IMR-90 (cell line): ENCODE measurements at regions not wholly inside any gene's neighbourhood (a gene's known extent, or its start where the extent isn't known, plus 50 kb on each side); places are given as distances from the start of the nearest gene placed in this dataset.

Experiments
- ATAC-seq: fragments of 200-7000 bp; cut with Tn5 transposase; 2 replicates; pipeline ENCODE4 v1.9.1; 2020; ENCODE audit warnings: low read depth, mild to moderate bottlenecking, moderate library complexity
- BruUV-seq: library from RNA; stranded (reverse); fragments of 400-500 nt; replicated peaks from 2 replicates; lab custom pipeline; 2021; lab: Mats Ljungman, UMichigan
- CTCF ChIA-PET: fragments of 300-600 bp; formaldehyde crosslinking; extraction: SDS; loops from one replicate; lab custom pipeline; 2021; ENCODE audit warnings: antibody characterized with exemption; lab: Yijun Ruan, JAX
- POLR2A ChIA-PET: fragments of 300-600 bp; sonication (Branson Sonifier 250); formaldehyde crosslinking; loops from one replicate; lab custom pipeline; 2022; ENCODE audit warnings: antibody characterized with exemption; ENCODE audit not compliant: unreplicated experiment; lab: Charles Lee
- DNase-seq: peaks from one replicate; pipeline ENCODE4 v3.0.0; 2013
- H2AFZ ChIP-seq: replicated peaks from 2 replicates; pipeline ENCODE3; 2013; ENCODE audit warnings: low read length, mild to moderate bottlenecking; ENCODE audit not compliant: poor library complexity
- H2AK5ac ChIP-seq: 2 replicates; pipeline ENCODE4 v1.6.1; 2013; ENCODE audit warnings: low read depth, low read length, inconsistent platforms
- H2AK9ac ChIP-seq: replicated peaks from 2 replicates; pipeline ENCODE3; 2013; ENCODE audit warnings: mild to moderate bottlenecking, low read depth, low read length, moderate library complexity; ENCODE audit not compliant: poor library complexity
- H2BK120ac ChIP-seq: 2 replicates; pipeline ENCODE4 v1.6.1; 2013; ENCODE audit warnings: low read depth, low read length, inconsistent platforms
- H2BK15ac ChIP-seq: 3 replicates; pipeline ENCODE4 v1.6.1; 2013; ENCODE audit warnings: low read depth, low read length, inconsistent platforms
- H2BK20ac ChIP-seq: 2 replicates; pipeline ENCODE4 v1.6.1; 2013; ENCODE audit warnings: low read depth, mild to moderate bottlenecking, inconsistent platforms, low read length, moderate library complexity
- H2BK5ac ChIP-seq: 2 replicates; pipeline ENCODE4 v1.6.1; 2013; ENCODE audit warnings: mild to moderate bottlenecking, low read depth, low read length, inconsistent platforms; ENCODE audit not compliant: poor library complexity, severe bottlenecking
- H3K14ac ChIP-seq: replicated peaks from 2 replicates; pipeline ENCODE4 v1.6.1; 2013; ENCODE audit warnings: low read depth, low read length, inconsistent platforms
- H3K18ac ChIP-seq: 2 replicates; pipeline ENCODE4 v1.6.1; 2013; ENCODE audit warnings: low read depth, low read length, control low read depth
- H3K23ac ChIP-seq: 2 replicates; pipeline ENCODE4 v1.6.1; 2013; ENCODE audit warnings: low read depth, low read length, inconsistent platforms
- H3K27ac ChIP-seq: 2 replicates; pipeline ENCODE4 v1.5.1; 2013; ENCODE audit warnings: mild to moderate bottlenecking, control low read depth, low read length; ENCODE audit not compliant: insufficient read depth
- H3K27me3 ChIP-seq: 2 replicates; pipeline ENCODE4 v1.6.1; 2013; ENCODE audit warnings: low read length; ENCODE audit not compliant: control insufficient read depth, insufficient read depth
- H3K36me3 ChIP-seq: 2 replicates; pipeline ENCODE4 v1.6.1; 2013; ENCODE audit warnings: low read length, mixed read lengths; ENCODE audit not compliant: control insufficient read depth, insufficient read depth
- H3K4ac ChIP-seq: 2 replicates; pipeline ENCODE4 v1.6.1; 2013; ENCODE audit warnings: low read depth, low read length, inconsistent platforms
- H3K4me1 ChIP-seq: 2 replicates; pipeline ENCODE4 v1.6.1; 2013; ENCODE audit warnings: low read length, mixed read lengths; ENCODE audit not compliant: control insufficient read depth, insufficient read depth
- H3K4me2 ChIP-seq: 2 replicates; pipeline ENCODE4 v1.6.1; 2013; ENCODE audit warnings: low read depth, mild to moderate bottlenecking, control low read depth, low read length, moderate library complexity
- H3K4me3 ChIP-seq: 2 replicates; pipeline ENCODE4 v1.5.1; 2013; ENCODE audit warnings: low read depth, mild to moderate bottlenecking, control low read depth, low read length, moderate library complexity; ENCODE audit not compliant: insufficient read depth
- H3K56ac ChIP-seq: 2 replicates; pipeline ENCODE4 v1.6.1; 2013; ENCODE audit warnings: low read length, inconsistent platforms; ENCODE audit not compliant: insufficient read depth; ENCODE audit errors: extremely low read depth
- H3K79me1 ChIP-seq, 2 experiments: 2 replicates each; pipeline ENCODE4 v1.6.1; 2013; ENCODE audit warnings: low read length in 2 of 2, inconsistent platforms in 1 of 2, low read depth in 1 of 2
- H3K9ac ChIP-seq: 2 replicates; pipeline ENCODE4 v1.6.1; 2013; ENCODE audit warnings: low read depth, low read length, control low read depth
- H3K9me1 ChIP-seq: 2 replicates; pipeline ENCODE4 v1.6.1; 2013; ENCODE audit warnings: low read length, inconsistent platforms; ENCODE audit not compliant: insufficient read depth
- H3K9me3 ChIP-seq: 2 replicates; pipeline ENCODE4 v1.6.1; 2013; ENCODE audit warnings: low read length; ENCODE audit not compliant: control insufficient read depth, insufficient read depth
- H4K20me1 ChIP-seq: 2 replicates; pipeline ENCODE4 v1.6.1; 2013; ENCODE audit warnings: low read length, inconsistent platforms; ENCODE audit not compliant: insufficient read depth
- H4K5ac ChIP-seq: 2 replicates; pipeline ENCODE4 v1.6.1; 2013; ENCODE audit warnings: mild to moderate bottlenecking, low read depth, low read length, control low read depth
- H4K8ac ChIP-seq, 2 experiments: 2 replicates each; pipeline ENCODE4 v1.6.1; 2013; ENCODE audit warnings: low read depth in 2 of 2, low read length in 2 of 2, control low read depth in 1 of 2, inconsistent platforms in 1 of 2
- H4K91ac ChIP-seq: 2 replicates; pipeline ENCODE4 v1.6.1; 2013; ENCODE audit warnings: low read depth, low read length, inconsistent platforms; ENCODE audit not compliant: insufficient read depth
- BHLHE40 ChIP-seq: fragments of 150-350 bp; IDR thresholded peaks from 2 replicates; pipeline ENCODE4 v1.6.1; 2016; ENCODE audit warnings: mild to moderate bottlenecking, low read depth, low read length
- CEBPB ChIP-seq: IDR thresholded peaks from 2 replicates; pipeline ENCODE4 v1.6.1; 2012; ENCODE audit warnings: low read depth, low read length, improper control_type of control experiment
- CHD1 ChIP-seq: IDR thresholded peaks from 2 replicates; pipeline ENCODE4 v1.6.1; 2012; ENCODE audit warnings: low read depth, low read length, improper control_type of control experiment
- CTCF ChIP-seq: conservative IDR thresholded peaks from 2 replicates; pipeline ENCODE4 v1.5.1; 2012; ENCODE audit warnings: mild to moderate bottlenecking, low read depth, low read length, improper control_type of control experiment
- ELK1 ChIP-seq: fragments of 150-350 bp; IDR thresholded peaks from 2 replicates; pipeline ENCODE4 v1.6.1; 2016; ENCODE audit warnings: low read depth, mild to moderate bottlenecking, low read length, moderate library complexity, borderline replicate concordance
- FOS ChIP-seq: fragments of 150-350 bp; IDR thresholded peaks from 2 replicates; pipeline ENCODE4 v1.6.1; 2016; ENCODE audit warnings: low read depth, low read length
- MAFK ChIP-seq: IDR thresholded peaks from 2 replicates; pipeline ENCODE4 v1.6.1; 2012; ENCODE audit warnings: low read depth, low read length, improper control_type of control experiment
- MAZ ChIP-seq: IDR thresholded peaks from 2 replicates; pipeline ENCODE4 v1.6.1; 2012; ENCODE audit warnings: low read depth, mild to moderate bottlenecking, low read length, improper control_type of control experiment, moderate library complexity, borderline replicate concordance
- MXI1 ChIP-seq: IDR thresholded peaks from 2 replicates; pipeline ENCODE4 v1.6.1; 2012; ENCODE audit warnings: low read depth, mild to moderate bottlenecking, low read length, moderate library complexity, borderline replicate concordance
- NFE2L2 ChIP-seq: fragments of 150-350 bp; IDR thresholded peaks from 2 replicates; pipeline ENCODE4 v1.6.1; 2016; ENCODE audit warnings: low read depth, mild to moderate bottlenecking, low read length
- POLR2A ChIP-seq: IDR thresholded peaks from 2 replicates; pipeline ENCODE4 v1.6.1; 2012; ENCODE audit warnings: mild to moderate bottlenecking, low read depth, low read length
- RAD21 ChIP-seq: IDR thresholded peaks from 2 replicates; pipeline ENCODE4 v1.6.1; 2012; ENCODE audit warnings: low read length, improper control_type of control experiment
- RCOR1 ChIP-seq: IDR thresholded peaks from 2 replicates; pipeline ENCODE4 v1.6.1; 2012; ENCODE audit warnings: mild to moderate bottlenecking, low read length, improper control_type of control experiment; ENCODE audit not compliant: insufficient replicate concordance
- RFX5 ChIP-seq: IDR thresholded peaks from 2 replicates; pipeline ENCODE4 v1.8.0; 2012; ENCODE audit warnings: low read depth, mild to moderate bottlenecking, low read length, moderate library complexity
- USF2 ChIP-seq: fragments of 150-350 bp; IDR thresholded peaks from 2 replicates; pipeline ENCODE4 v1.6.1; 2017; ENCODE audit warnings: mild to moderate bottlenecking, antibody characterized with exemption, low read length, low read depth
- WGBS, 2 experiments: methylation state at CpG; one replicate each; pipeline versions ENCODE4 v1.1.5 to v1.1.7; 2013; ENCODE audit warnings: missing lambda C conversion rate in 2 of 2; ENCODE audit not compliant: insufficient read length in 1 of 2; ENCODE audit errors: extremely low coverage in 2 of 2; 5-methylcytosine and 5-hydroxymethylcytosine counted together
- dilution Hi-C: fragments of 300-500 bp; cut with HindIII; formaldehyde crosslinking; loops from one replicate; pipeline ENCODE4 v1.14.3; 2018; ENCODE audit warnings: low sequenced_read_pairs; ENCODE audit not compliant: unreplicated experiment
- in situ Hi-C: fragments of 300-500 bp; cut with MboI; formaldehyde crosslinking; loops from 3 replicates; pipeline ENCODE4 v1.14.3; 2019; ENCODE audit warnings: low sequenced_read_pairs, inconsistent platforms, mixed read lengths
- intact Hi-C: fragments of 100-400 bp; cut with micrococcal nuclease; formaldehyde crosslinking; loops from 2 replicates; pipeline ENCODE4 v1.10.0; 2022

- H3K14ac ChIP-seq, result no peak overlapping the region
- no peak overlapping the region for H3K27ac ChIP-seq
- no peak overlapping the region for H3K4me2 ChIP-seq
- BruUV-seq, result no TSS peak
- no peak overlapping the region for H4K5ac ChIP-seq
- no peak overlapping the region for H4K91ac ChIP-seq
- H2AFZ ChIP-seq, result no peak overlapping the region
- ChIA-PET POLR2A (no interaction called here), CTCF (no interaction called here)
- in situ Hi-C loops (no loop called here), dilution Hi-C loops (no loop called here), intact Hi-C loops (loop anchor here (10.0 kb wide), 1 partner anchor 307 kb away; no protein-coding TSS in a partner anchor)
- no peak overlapping the region for H4K8ac ChIP-seq
- H2BK5ac ChIP-seq, result no peak overlapping the region
- no peak overlapping the region for H2AK5ac ChIP-seq
- H2BK20ac ChIP-seq, result no peak overlapping the region
- H4K20me1 ChIP-seq, result no peaks in the 10 kb centered on the region
- no peaks in the 10 kb centered on the region for H3K4me1 ChIP-seq
- no peaks in the 10 kb centered on the region for H3K79me1 ChIP-seq
- H3K56ac ChIP-seq, result no peak overlapping the region
- H3K4ac ChIP-seq, result no peak overlapping the region
- H3K23ac ChIP-seq, result no peak overlapping the region
- H3K36me3 ChIP-seq, result no peaks in the 10 kb centered on the region
- DNase-seq (no peak), ATAC-seq (no peak)
- WGBS, 2 experiments, result 45% methylated on average over 3 of the region's 5 CpGs; no CpG with 5 or more reads in 1 of the 2 experiments
- no peaks in the 10 kb centered on the region for H3K9me1 ChIP-seq
- no peak overlapping the region for H3K18ac ChIP-seq
- H3K9me3 ChIP-seq, result no peaks in the 10 kb centered on the region
- H3K9ac ChIP-seq, result no peak overlapping the region
- TF ChIP-seq BHLHE40 (no peak), RAD21 (no peak), ELK1 (no peak), RFX5 (no peak), FOS (no peak), NFE2L2 (no peak), POLR2A (no peak), CEBPB (no peak), MXI1 (no peak), RCOR1 (no peak), CHD1 (no peak), USF2 (no peak), CTCF (no peak), MAZ (no peak), MAFK (no peak)
- no peak overlapping the region for H2AK9ac ChIP-seq
- no peak overlapping the region for H2BK15ac ChIP-seq
- H2BK120ac ChIP-seq, result no peak overlapping the region
- no peaks in the 10 kb centered on the region for H3K27me3 ChIP-seq
- no peak overlapping the region for H3K4me3 ChIP-seq
Observed at GRCh38 chr13:74907788-74908187, 574.2 kb downstream of the TBC1D4 start.
